Fibroblast of lung (primary cell): ENCODE measurements at regions not wholly inside any gene's neighbourhood (a gene's known extent, or its start where the extent isn't known, plus 50 kb on each side); places are given as distances from the start of the nearest gene placed in this dataset.

ENCODE experiments used
- EZH2 ChIP-seq: IDR thresholded peaks from 2 replicates; pipeline ENCODE4 v1.5.1; 2012; ENCODE audit warnings: low read length, control low read depth, mild to moderate bottlenecking; ENCODE audit errors: missing control alignments
- TF ChIP-seq, protein P1 (sequence below), 2 donors: IDR thresholded peaks in 1 of 2; conservative IDR thresholded peaks in 1 of 2; 1 replicate in 1 of 2; 2 replicates in 1 of 2; pipeline ENCODE4 v1.5.1; 2011 to 2012; ENCODE audit warnings: low read length in 2 of 2, control low read depth in 1 of 2, inconsistent platforms in 1 of 2, low read depth in 1 of 2, mild to moderate bottlenecking in 1 of 2

DNA sequence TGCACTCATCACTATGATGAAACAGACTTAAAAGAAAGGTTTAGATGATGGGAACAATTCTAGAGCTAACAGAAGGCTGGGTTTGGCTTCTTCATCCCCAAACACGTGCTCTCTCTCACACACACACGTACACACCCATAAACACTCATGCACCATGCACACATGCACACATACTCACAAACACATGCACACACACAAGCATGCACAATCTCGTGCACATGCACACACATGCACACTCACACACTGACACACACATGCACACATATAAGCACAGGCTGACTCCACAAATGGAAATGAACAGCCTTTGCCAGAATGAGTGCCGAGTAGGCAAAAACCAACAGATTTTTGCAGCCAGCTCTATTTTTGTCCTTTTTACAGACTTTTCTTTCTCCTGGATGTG is 1571.6 kb downstream of the AACS start:
- TF ChIP-seq, protein P1, sequence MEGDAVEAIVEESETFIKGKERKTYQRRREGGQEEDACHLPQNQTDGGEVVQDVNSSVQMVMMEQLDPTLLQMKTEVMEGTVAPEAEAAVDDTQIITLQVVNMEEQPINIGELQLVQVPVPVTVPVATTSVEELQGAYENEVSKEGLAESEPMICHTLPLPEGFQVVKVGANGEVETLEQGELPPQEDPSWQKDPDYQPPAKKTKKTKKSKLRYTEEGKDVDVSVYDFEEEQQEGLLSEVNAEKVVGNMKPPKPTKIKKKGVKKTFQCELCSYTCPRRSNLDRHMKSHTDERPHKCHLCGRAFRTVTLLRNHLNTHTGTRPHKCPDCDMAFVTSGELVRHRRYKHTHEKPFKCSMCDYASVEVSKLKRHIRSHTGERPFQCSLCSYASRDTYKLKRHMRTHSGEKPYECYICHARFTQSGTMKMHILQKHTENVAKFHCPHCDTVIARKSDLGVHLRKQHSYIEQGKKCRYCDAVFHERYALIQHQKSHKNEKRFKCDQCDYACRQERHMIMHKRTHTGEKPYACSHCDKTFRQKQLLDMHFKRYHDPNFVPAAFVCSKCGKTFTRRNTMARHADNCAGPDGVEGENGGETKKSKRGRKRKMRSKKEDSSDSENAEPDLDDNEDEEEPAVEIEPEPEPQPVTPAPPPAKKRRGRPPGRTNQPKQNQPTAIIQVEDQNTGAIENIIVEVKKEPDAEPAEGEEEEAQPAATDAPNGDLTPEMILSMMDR (conservative IDR thresholded peaks at IDR 0.05 in 1 of 2, IDR thresholded peaks at IDR 0.05 in 1 of 2; ENCODE audit: low read depth in 1 of 2, low read length in 2 of 2) = no peak
- no peak for TF ChIP-seq EZH2
